ENCODE measurements at regions not wholly inside any gene's neighbourhood (a gene's known extent, or its start where the extent isn't known, plus 50 kb on each side); places are given as distances from the start of the nearest gene placed in this dataset.

GRCh38 chr16:85234310-85235204 is 122.3 kb upstream of the CIBAR2 start:
- TF ChIP-seq EZH2phosphoT487 (IDR thresholded peaks at IDR 0.05; ENCODE audit: borderline replicate concordance) (no peak), CTCF (conservative IDR thresholded peaks at IDR 0.05; ENCODE audit: low read length) (no peak)
- peak overlapping the region; percentile 65 for H3K4me2 ChIP-seq (ENCODE audit: low read depth, low read length, poor library complexity, severe bottlenecking)
- no peak overlapping the region for H2AFZ ChIP-seq (ENCODE audit: low read length)

GRCh38 chr16:85235991-85236817 is 123.9 kb upstream of the CIBAR2 start:
- peaks cover 5% of the 10 kb centered on the region for H3K4me1 ChIP-seq (ENCODE audit: insufficient read depth, low read length, poor library complexity, severe bottlenecking)
- H3K27me3 ChIP-seq (ENCODE audit: insufficient read depth, low read length, poor library complexity, severe bottlenecking): no peaks in the 10 kb centered on the region
- no peak for TF ChIP-seq CTCF (conservative IDR thresholded peaks at IDR 0.05; ENCODE audit: low read length)
- no peak for TF ChIP-seq EZH2phosphoT487 (IDR thresholded peaks at IDR 0.05; ENCODE audit: borderline replicate concordance)
- H3K9ac ChIP-seq (ENCODE audit: low read depth, low read length, poor library complexity, severe bottlenecking): no peak overlapping the region
- peak overlapping the region; percentile 65 for H3K4me2 ChIP-seq (ENCODE audit: low read depth, low read length, poor library complexity, severe bottlenecking)
- no peaks in the 10 kb centered on the region for H3F3A ChIP-seq (ENCODE audit: low read depth)
- H3K4me3 ChIP-seq (ENCODE audit: low read length, poor library complexity, severe bottlenecking): peak overlapping the region; percentile 61
- peak overlapping the region; percentile 49; the same call in 1 of the 2 replicates for H2AFZ ChIP-seq (ENCODE audit: low read length)
- H3K9me2 ChIP-seq (replicated peaks; ENCODE audit: low read depth, low read length): no peaks in the 10 kb centered on the region
- no peaks in the 10 kb centered on the region for H4K20me1 ChIP-seq (ENCODE audit: insufficient read depth, low read length, poor library complexity, severe bottlenecking)
- H3K9me3 ChIP-seq (ENCODE audit: insufficient read depth, low read depth, low read length): no peaks in the 10 kb centered on the region
- no peaks in the 10 kb centered on the region for H3K79me2 ChIP-seq (ENCODE audit: insufficient read depth, low read length)
- no peaks in the 10 kb centered on the region for H3K36me3 ChIP-seq (ENCODE audit: insufficient read depth, low read length)

More at GRCh38 chr16:85234310-85235204, 122.3 kb upstream of the CIBAR2 start:
- no peaks in the 10 kb centered on the region for H3K9me3 ChIP-seq (ENCODE audit: insufficient read depth, low read depth, low read length)
- no peaks in the 10 kb centered on the region for H3K36me3 ChIP-seq (ENCODE audit: insufficient read depth, low read length)
- no peaks in the 10 kb centered on the region for H3K27me3 ChIP-seq (ENCODE audit: insufficient read depth, low read length, poor library complexity, severe bottlenecking)
- H3K4me3 ChIP-seq (ENCODE audit: low read length, poor library complexity, severe bottlenecking): no peak overlapping the region
- no peaks in the 10 kb centered on the region for H3K79me2 ChIP-seq (ENCODE audit: insufficient read depth, low read length)
- H4K20me1 ChIP-seq (ENCODE audit: insufficient read depth, low read length, poor library complexity, severe bottlenecking): no peaks in the 10 kb centered on the region
- H3K9ac ChIP-seq (ENCODE audit: low read depth, low read length, poor library complexity, severe bottlenecking): no peak overlapping the region
- H3K9me2 ChIP-seq (replicated peaks; ENCODE audit: low read depth, low read length): no peaks in the 10 kb centered on the region
- no peaks in the 10 kb centered on the region for H3F3A ChIP-seq (ENCODE audit: low read depth)
- H3K4me1 ChIP-seq (ENCODE audit: insufficient read depth, low read length, poor library complexity, severe bottlenecking): peaks cover 5% of the 10 kb centered on the region

- Histone ChIP-seq H3K36me3 (ENCODE audit: insufficient read depth, low read length) (no peaks in the 10 kb centered on the region), H3K79me2 (ENCODE audit: insufficient read depth, low read length) (no peaks in the 10 kb centered on the region), H3K4me1 (ENCODE audit: insufficient read depth, low read length, poor library complexity, severe bottlenecking) (peaks cover 5% of the 10 kb centered on the region), H2AFZ (ENCODE audit: low read length) (no peak overlapping the region), H3K4me2 (ENCODE audit: low read depth, low read length, poor library complexity, severe bottlenecking) (no peak overlapping the region), H3F3A (ENCODE audit: low read depth) (no peaks in the 10 kb centered on the region), H3K9me3 (ENCODE audit: insufficient read depth, low read depth, low read length) (no peaks in the 10 kb centered on the region), H3K9me2 (replicated peaks; ENCODE audit: low read depth, low read length) (no peaks in the 10 kb centered on the region), H3K27me3 (ENCODE audit: insufficient read depth, low read length, poor library complexity, severe bottlenecking) (no peaks in the 10 kb centered on the region), H3K4me3 (ENCODE audit: low read length, poor library complexity, severe bottlenecking) (no peak overlapping the region), H3K9ac (ENCODE audit: low read depth, low read length, poor library complexity, severe bottlenecking) (no peak overlapping the region), H4K20me1 (ENCODE audit: insufficient read depth, low read length, poor library complexity, severe bottlenecking) (no peaks in the 10 kb centered on the region)
- TF ChIP-seq EZH2phosphoT487 (IDR thresholded peaks at IDR 0.05; ENCODE audit: borderline replicate concordance) (no peak), CTCF (conservative IDR thresholded peaks at IDR 0.05; ENCODE audit: low read length) (no peak)
Measured at GRCh38 chr16:85236818-85237150, 124.5 kb upstream of the CIBAR2 start.

Data from Loucy (cell line).